ENCODE measurements at regions not wholly inside any gene's neighbourhood (a gene's known extent, or its start where the extent isn't known, plus 50 kb on each side); places are given as distances from the start of the nearest gene placed in this dataset.

- CTCF ChIA-PET = no interaction called here
- POLR2A ChIA-PET = no interaction called here
- Mint-ChIP-seq H3K4me1 (peaks cover 4% of the 10 kb centered on the region), H3K36me3 (no peaks in the 10 kb centered on the region), H3K27ac (no peak overlapping the region), H3K9me3 (peaks cover 9% of the 10 kb centered on the region; the same call in 1 of the 2 replicates), H3K27me3 (ENCODE audit: low read depth) (no peaks in the 10 kb centered on the region), H3K4me3 (no peak overlapping the region)
- TF ChIP-seq CDX4 (CRISPR knock-in tag; IDR thresholded peaks at IDR 0.05; ENCODE audit: borderline replicate concordance) (no peak), ZBTB43 (CRISPR knock-in tag; IDR thresholded peaks at IDR 0.05) (no peak), ZNF532 (CRISPR knock-in tag; IDR thresholded peaks at IDR 0.05; ENCODE audit: borderline replicate concordance) (no peak), MAX (CRISPR knock-in tag; IDR thresholded peaks at IDR 0.05) (no peak), ELF4 (CRISPR knock-in tag; IDR thresholded peaks at IDR 0.05; ENCODE audit: low read depth) (no peak), CTCF (IDR thresholded peaks at IDR 0.05) (no peak), FOXP4 (CRISPR knock-in tag; IDR thresholded peaks at IDR 0.05) (no peak), ATF1 (CRISPR knock-in tag; IDR thresholded peaks at IDR 0.05) (no peak), ZNF138 (CRISPR knock-in tag; conservative IDR thresholded peaks at IDR 0.05) (no peak), TEAD1 (CRISPR knock-in tag; IDR thresholded peaks at IDR 0.05) (no peak), ZNF281 (CRISPR knock-in tag; IDR thresholded peaks at IDR 0.05) (no peak), EMX1 (CRISPR knock-in tag; IDR thresholded peaks at IDR 0.05) (no peak), ZMAT4 (CRISPR knock-in tag; IDR thresholded peaks at IDR 0.05) (no peak), FOXP1 (CRISPR knock-in tag; IDR thresholded peaks at IDR 0.05; ENCODE audit: borderline replicate concordance) (no peak)
- TF ChIP-seq, protein P1, sequence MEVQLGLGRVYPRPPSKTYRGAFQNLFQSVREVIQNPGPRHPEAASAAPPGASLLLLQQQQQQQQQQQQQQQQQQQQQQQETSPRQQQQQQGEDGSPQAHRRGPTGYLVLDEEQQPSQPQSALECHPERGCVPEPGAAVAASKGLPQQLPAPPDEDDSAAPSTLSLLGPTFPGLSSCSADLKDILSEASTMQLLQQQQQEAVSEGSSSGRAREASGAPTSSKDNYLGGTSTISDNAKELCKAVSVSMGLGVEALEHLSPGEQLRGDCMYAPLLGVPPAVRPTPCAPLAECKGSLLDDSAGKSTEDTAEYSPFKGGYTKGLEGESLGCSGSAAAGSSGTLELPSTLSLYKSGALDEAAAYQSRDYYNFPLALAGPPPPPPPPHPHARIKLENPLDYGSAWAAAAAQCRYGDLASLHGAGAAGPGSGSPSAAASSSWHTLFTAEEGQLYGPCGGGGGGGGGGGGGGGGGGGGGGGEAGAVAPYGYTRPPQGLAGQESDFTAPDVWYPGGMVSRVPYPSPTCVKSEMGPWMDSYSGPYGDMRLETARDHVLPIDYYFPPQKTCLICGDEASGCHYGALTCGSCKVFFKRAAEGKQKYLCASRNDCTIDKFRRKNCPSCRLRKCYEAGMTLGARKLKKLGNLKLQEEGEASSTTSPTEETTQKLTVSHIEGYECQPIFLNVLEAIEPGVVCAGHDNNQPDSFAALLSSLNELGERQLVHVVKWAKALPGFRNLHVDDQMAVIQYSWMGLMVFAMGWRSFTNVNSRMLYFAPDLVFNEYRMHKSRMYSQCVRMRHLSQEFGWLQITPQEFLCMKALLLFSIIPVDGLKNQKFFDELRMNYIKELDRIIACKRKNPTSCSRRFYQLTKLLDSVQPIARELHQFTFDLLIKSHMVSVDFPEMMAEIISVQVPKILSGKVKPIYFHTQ (CRISPR knock-in tag; IDR thresholded peaks at IDR 0.05) = no peak
- no peak for DNase-seq (ENCODE audit: low spot score)
- no peak for ATAC-seq
These were observed 89.0 kb upstream of the ACSL3 start for GRCh38 chr2:222771832-222772231.
